ENCODE measurements at regions not wholly inside any gene's neighbourhood (a gene's known extent, or its start where the extent isn't known, plus 50 kb on each side); places are given as distances from the start of the nearest gene placed in this dataset.

DNA sequence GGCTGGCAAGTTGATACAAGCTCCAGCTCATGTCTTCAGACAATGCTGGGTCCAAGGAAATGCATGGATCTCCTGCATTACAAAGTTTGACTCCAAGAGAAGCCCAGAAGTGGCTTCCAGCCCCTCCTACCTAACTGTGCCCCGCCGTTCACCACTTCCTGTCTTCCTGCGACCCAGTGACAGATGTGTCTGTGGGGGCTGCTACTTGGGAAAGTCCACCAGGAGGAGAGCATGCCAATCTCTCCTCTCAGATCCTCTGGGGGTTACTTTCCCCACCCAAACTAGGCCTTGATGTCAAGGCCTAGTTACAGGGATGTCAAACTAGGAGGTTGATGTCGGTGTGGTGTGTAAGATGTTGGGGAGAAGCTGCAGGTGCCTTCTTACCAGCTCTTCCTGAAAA is 133.6 kb upstream of the RASGRP1 start:
- TF ChIP-seq GABPA (IDR thresholded peaks at IDR 0.05; ENCODE audit: borderline replicate concordance, insufficient read depth, low read length), result no peak
- TF ChIP-seq ZNF274 (IDR thresholded peaks at IDR 0.05; ENCODE audit: borderline replicate concordance, extremely low read depth, low read length), result no peak
- no peak for TF ChIP-seq POLR2AphosphoS5 (IDR thresholded peaks at IDR 0.05; ENCODE audit: low read depth, low read length)
- TF ChIP-seq EZH2 (IDR thresholded peaks at IDR 0.05; ENCODE audit: low read depth, low read length, severe bottlenecking), result no peak
- TF ChIP-seq, protein P1, sequence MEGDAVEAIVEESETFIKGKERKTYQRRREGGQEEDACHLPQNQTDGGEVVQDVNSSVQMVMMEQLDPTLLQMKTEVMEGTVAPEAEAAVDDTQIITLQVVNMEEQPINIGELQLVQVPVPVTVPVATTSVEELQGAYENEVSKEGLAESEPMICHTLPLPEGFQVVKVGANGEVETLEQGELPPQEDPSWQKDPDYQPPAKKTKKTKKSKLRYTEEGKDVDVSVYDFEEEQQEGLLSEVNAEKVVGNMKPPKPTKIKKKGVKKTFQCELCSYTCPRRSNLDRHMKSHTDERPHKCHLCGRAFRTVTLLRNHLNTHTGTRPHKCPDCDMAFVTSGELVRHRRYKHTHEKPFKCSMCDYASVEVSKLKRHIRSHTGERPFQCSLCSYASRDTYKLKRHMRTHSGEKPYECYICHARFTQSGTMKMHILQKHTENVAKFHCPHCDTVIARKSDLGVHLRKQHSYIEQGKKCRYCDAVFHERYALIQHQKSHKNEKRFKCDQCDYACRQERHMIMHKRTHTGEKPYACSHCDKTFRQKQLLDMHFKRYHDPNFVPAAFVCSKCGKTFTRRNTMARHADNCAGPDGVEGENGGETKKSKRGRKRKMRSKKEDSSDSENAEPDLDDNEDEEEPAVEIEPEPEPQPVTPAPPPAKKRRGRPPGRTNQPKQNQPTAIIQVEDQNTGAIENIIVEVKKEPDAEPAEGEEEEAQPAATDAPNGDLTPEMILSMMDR (IDR thresholded peaks at IDR 0.05; ENCODE audit: control extremely low read depth in 1 of 3, insufficient read depth in 1 of 3, low read depth in 1 of 3, low read length in 3 of 3), result no peak
- no peak for TF ChIP-seq POLR2A (IDR thresholded peaks at IDR 0.05; ENCODE audit: control extremely low read depth in 1 of 2, low read depth in 2 of 2, low read length in 2 of 2)
- no peak for TF ChIP-seq RFX5 (IDR thresholded peaks at IDR 0.05; ENCODE audit: borderline replicate concordance, low read depth, low read length)
- TF ChIP-seq, protein P2, sequence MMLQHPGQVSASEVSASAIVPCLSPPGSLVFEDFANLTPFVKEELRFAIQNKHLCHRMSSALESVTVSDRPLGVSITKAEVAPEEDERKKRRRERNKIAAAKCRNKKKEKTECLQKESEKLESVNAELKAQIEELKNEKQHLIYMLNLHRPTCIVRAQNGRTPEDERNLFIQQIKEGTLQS (IDR thresholded peaks at IDR 0.05; ENCODE audit: insufficient read depth, low read depth, low read length), result no peak
- TF ChIP-seq SP1 (IDR thresholded peaks at IDR 0.05; ENCODE audit: low read depth, low read length), result no peak
- no peak for TF ChIP-seq YY1 (IDR thresholded peaks at IDR 0.05; ENCODE audit: low read depth, low read length)
- no peak for TF ChIP-seq TEAD4 (IDR thresholded peaks at IDR 0.05; ENCODE audit: low read depth, low read length)
- TF ChIP-seq CREB1 (IDR thresholded peaks at IDR 0.05), result no peak
